DND-41 (cell line): ENCODE measurements at regions not wholly inside any gene's neighbourhood (a gene's known extent, or its start where the extent isn't known, plus 50 kb on each side); places are given as distances from the start of the nearest gene placed in this dataset.

Experiments used
- ATAC-seq: fragments of 200-7000 bp; cut with Tn5 transposase; 3 replicates; pipeline ENCODE4 v1.9.1; 2021; ENCODE audit warnings: low read depth; ENCODE audit not compliant: insufficient read depth
- DNase-seq: peaks from one replicate; pipeline ENCODE4 v3.0.0-alpha.2; 2020
- H2AFZ ChIP-seq: 2 replicates; pipeline ENCODE4 v1.6.0; 2012; ENCODE audit warnings: low read depth, low read length
- H3K27ac ChIP-seq: 2 replicates; pipeline ENCODE4 v1.5.1; 2012; ENCODE audit warnings: low read length, inconsistent platforms
- H3K27me3 ChIP-seq: fragments of 200-600 bp; sonication (generic); 2 replicates; pipeline ENCODE4 v1.6.0; 2012; ENCODE audit warnings: low read length, mild to moderate bottlenecking, inconsistent platforms; ENCODE audit not compliant: insufficient read depth, poor library complexity
- H3K36me3 ChIP-seq: 2 replicates; pipeline ENCODE4 v1.5.1; 2012; ENCODE audit warnings: low read length, inconsistent platforms; ENCODE audit not compliant: insufficient read depth
- H3K4me1 ChIP-seq: 2 replicates; pipeline ENCODE4 v1.5.1; 2012; ENCODE audit warnings: mild to moderate bottlenecking, low read length; ENCODE audit not compliant: insufficient read depth
- H3K4me2 ChIP-seq: 2 replicates; pipeline ENCODE4 v1.6.0; 2012; ENCODE audit warnings: mild to moderate bottlenecking, moderate library complexity, low read length, inconsistent platforms; ENCODE audit not compliant: insufficient read depth
- H3K4me3 ChIP-seq, 2 experiments: fragments of 200-600 bp in 1 of 2; shearing (Covaris generic) in 1 of 2; 2 replicates each; pipeline ENCODE4 v1.5.1; 2012 to 2016; ENCODE audit warnings: inconsistent platforms in 2 of 2, low read length in 2 of 2, mild to moderate bottlenecking in 2 of 2, low read depth in 1 of 2, moderate library complexity in 1 of 2
- H3K79me2 ChIP-seq: 2 replicates; pipeline ENCODE4 v1.6.0; 2012; ENCODE audit warnings: low read length, inconsistent platforms; ENCODE audit not compliant: insufficient read depth
- H3K9ac ChIP-seq: 2 replicates; pipeline ENCODE4 v1.6.0; 2012; ENCODE audit warnings: low read depth, mild to moderate bottlenecking, inconsistent platforms, low read length, moderate library complexity
- H3K9me3 ChIP-seq: 2 replicates; pipeline ENCODE4 v1.5.1; 2012; ENCODE audit warnings: low read length, moderate library complexity, mild to moderate bottlenecking, inconsistent platforms; ENCODE audit not compliant: insufficient read depth, severe bottlenecking
- H4K20me1 ChIP-seq: 2 replicates; pipeline ENCODE4 v1.6.0; 2012; ENCODE audit warnings: low read length; ENCODE audit not compliant: insufficient read depth
- CTCF ChIP-seq: IDR thresholded peaks from 2 replicates; pipeline ENCODE4 v1.5.1; 2012; ENCODE audit warnings: borderline replicate concordance, low read length, moderate library complexity, mild to moderate bottlenecking; ENCODE audit not compliant: poor library complexity, severe bottlenecking; ENCODE audit errors: extremely low read depth
- EZH2 ChIP-seq: IDR thresholded peaks from 3 replicates; pipeline ENCODE4 v1.6.1; 2012; ENCODE audit warnings: borderline replicate concordance, low read depth, mild to moderate bottlenecking, moderate library complexity, low read length, inconsistent platforms; ENCODE audit not compliant: severe bottlenecking

GRCh38 chr6:14664621-14665315 is 547.2 kb downstream of the CD83 start:
- H3K36me3 ChIP-seq, result no peaks in the 10 kb centered on the region
- H3K4me2 ChIP-seq, result peak overlapping the region; percentile 25
- no peaks in the 10 kb centered on the region for H3K9me3 ChIP-seq
- H3K79me2 ChIP-seq, result no peaks in the 10 kb centered on the region
- ATAC-seq (no peak; the same call in 2 of the 3 replicates), DNase-seq (peak; percentile 15)
- no peak overlapping the region for H2AFZ ChIP-seq
- peak overlapping the region; percentile 37 for H3K9ac ChIP-seq
- peaks cover 55% of the 10 kb centered on the region for H3K4me1 ChIP-seq
- no peak overlapping the region for H3K4me3 ChIP-seq
- H3K27ac ChIP-seq, result peak overlapping the region; percentile 82
- no peaks in the 10 kb centered on the region for H4K20me1 ChIP-seq
- TF ChIP-seq CTCF (no peak), EZH2 (no peak)
- no peaks in the 10 kb centered on the region for H3K27me3 ChIP-seq

GRCh38 chr6:14665827-14666724 is 548.5 kb downstream of the CD83 start:
- H2AFZ ChIP-seq, result no peak overlapping the region
- ATAC-seq (no peak), DNase-seq (no peak)
- no peak overlapping the region for H3K27ac ChIP-seq
- H3K9me3 ChIP-seq, result no peaks in the 10 kb centered on the region
- H3K27me3 ChIP-seq, result no peaks in the 10 kb centered on the region
- no peaks in the 10 kb centered on the region for H3K36me3 ChIP-seq
- H4K20me1 ChIP-seq, result no peaks in the 10 kb centered on the region
- TF ChIP-seq EZH2, result no peak
- TF ChIP-seq CTCF, result no peak
- no peaks in the 10 kb centered on the region for H3K79me2 ChIP-seq
- H3K4me2 ChIP-seq, result no peak overlapping the region
- H3K9ac ChIP-seq, result no peak overlapping the region
- no peak overlapping the region for H3K4me3 ChIP-seq
- peaks cover 48% of the 10 kb centered on the region for H3K4me1 ChIP-seq

GRCh38 chr6:14670806-14671205 is 553.2 kb downstream of the CD83 start:
- no peak overlapping the region for H2AFZ ChIP-seq
- DNase-seq (no peak), ATAC-seq (no peak)
- no peaks in the 10 kb centered on the region for H4K20me1 ChIP-seq
- no peaks in the 10 kb centered on the region for H3K79me2 ChIP-seq
- H3K9ac ChIP-seq, result no peak overlapping the region
- TF ChIP-seq EZH2 (no peak), CTCF (no peak)
- H3K27me3 ChIP-seq, result no peaks in the 10 kb centered on the region
- H3K4me1 ChIP-seq, result peaks cover 29% of the 10 kb centered on the region
- H3K4me3 ChIP-seq, result no peak overlapping the region
- H3K4me2 ChIP-seq, result no peak overlapping the region
- H3K27ac ChIP-seq, result no peak overlapping the region
- H3K9me3 ChIP-seq, result no peaks in the 10 kb centered on the region
- H3K36me3 ChIP-seq, result no peaks in the 10 kb centered on the region
